ENCODE measurements at regions not wholly inside any gene's neighbourhood (a gene's known extent, or its start where the extent isn't known, plus 50 kb on each side); places are given as distances from the start of the nearest gene placed in this dataset.

DNA sequence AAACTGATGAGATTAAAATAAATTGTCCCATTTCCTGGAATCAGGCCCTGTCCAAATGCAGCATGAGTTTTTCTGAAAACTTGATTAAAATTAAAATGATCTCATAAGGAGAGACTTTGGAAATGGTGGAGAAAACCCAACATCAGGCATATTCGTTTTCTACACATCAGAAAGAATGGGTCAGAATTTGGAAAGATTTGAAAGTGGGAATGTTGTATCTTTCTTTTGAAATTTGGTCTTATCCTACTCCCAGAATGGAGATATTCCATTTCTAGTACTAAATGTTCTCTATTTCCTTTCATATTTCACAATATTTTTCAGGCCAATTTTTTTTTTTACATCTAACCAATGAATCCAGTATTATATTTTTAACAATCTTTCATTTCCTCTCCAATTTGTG lies 223.9 kb upstream of the RXFP2 start:
- H3K4me3 ChIP-seq (ENCODE audit: low read depth in 1 of 3, low read length in 3 of 3) = no peak overlapping the region
- no peak for TF ChIP-seq CTCF (IDR thresholded peaks at IDR 0.05; ENCODE audit: low read depth, low read length, missing input control)
- no peak for TF ChIP-seq REST (IDR thresholded peaks at IDR 0.05)
- TF ChIP-seq, protein P1, sequence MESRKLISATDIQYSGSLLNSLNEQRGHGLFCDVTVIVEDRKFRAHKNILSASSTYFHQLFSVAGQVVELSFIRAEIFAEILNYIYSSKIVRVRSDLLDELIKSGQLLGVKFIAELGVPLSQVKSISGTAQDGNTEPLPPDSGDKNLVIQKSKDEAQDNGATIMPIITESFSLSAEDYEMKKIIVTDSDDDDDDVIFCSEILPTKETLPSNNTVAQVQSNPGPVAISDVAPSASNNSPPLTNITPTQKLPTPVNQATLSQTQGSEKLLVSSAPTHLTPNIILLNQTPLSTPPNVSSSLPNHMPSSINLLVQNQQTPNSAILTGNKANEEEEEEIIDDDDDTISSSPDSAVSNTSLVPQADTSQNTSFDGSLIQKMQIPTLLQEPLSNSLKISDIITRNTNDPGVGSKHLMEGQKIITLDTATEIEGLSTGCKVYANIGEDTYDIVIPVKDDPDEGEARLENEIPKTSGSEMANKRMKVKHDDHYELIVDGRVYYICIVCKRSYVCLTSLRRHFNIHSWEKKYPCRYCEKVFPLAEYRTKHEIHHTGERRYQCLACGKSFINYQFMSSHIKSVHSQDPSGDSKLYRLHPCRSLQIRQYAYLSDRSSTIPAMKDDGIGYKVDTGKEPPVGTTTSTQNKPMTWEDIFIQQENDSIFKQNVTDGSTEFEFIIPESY (IDR thresholded peaks at IDR 0.05) = no peak
- no peak for TF ChIP-seq FOXA2 (IDR thresholded peaks at IDR 0.05)
- no peak for TF ChIP-seq HNF4G (IDR thresholded peaks at IDR 0.05)
- no peak for TF ChIP-seq MAX (IDR thresholded peaks at IDR 0.05)
- no peak for TF ChIP-seq SP1 (IDR thresholded peaks at IDR 0.05)
- no peak for TF ChIP-seq RAD21 (IDR thresholded peaks at IDR 0.05)
- TF ChIP-seq EGR1 (IDR thresholded peaks at IDR 0.05; ENCODE audit: low read depth in 2 of 2) = no peak
- no peaks in the 10 kb centered on the region for H3K4me1 ChIP-seq (ENCODE audit: control insufficient read depth in 4 of 4, insufficient read depth in 4 of 4, low read length in 3 of 4)
- no peak for DNase-seq (ENCODE audit: low spot score)
- WGBS = 71% methylated on average over 1 of the region's 1 CpG
- no peak overlapping the region for H3K27ac ChIP-seq (ENCODE audit: low read depth in 1 of 2, low read length in 2 of 2)
- peaks cover 0 to 6% (median 0%) of the 10 kb centered on the region in 4 donors for H3K27me3 ChIP-seq (ENCODE audit: control insufficient read depth in 4 of 4, insufficient read depth in 4 of 4, low read length in 3 of 4)
- H3K9ac ChIP-seq (ENCODE audit: low read depth in 1 of 2, low read length in 2 of 2) = no peak overlapping the region
- no peaks in the 10 kb centered on the region for H3K9me3 ChIP-seq (ENCODE audit: control insufficient read depth in 4 of 4, low read length in 3 of 4)
- H3K36me3 ChIP-seq (ENCODE audit: control insufficient read depth in 4 of 4, insufficient read depth in 3 of 4, low read depth in 1 of 4, low read length in 3 of 4) = no peaks in the 10 kb centered on the region

DNA sequence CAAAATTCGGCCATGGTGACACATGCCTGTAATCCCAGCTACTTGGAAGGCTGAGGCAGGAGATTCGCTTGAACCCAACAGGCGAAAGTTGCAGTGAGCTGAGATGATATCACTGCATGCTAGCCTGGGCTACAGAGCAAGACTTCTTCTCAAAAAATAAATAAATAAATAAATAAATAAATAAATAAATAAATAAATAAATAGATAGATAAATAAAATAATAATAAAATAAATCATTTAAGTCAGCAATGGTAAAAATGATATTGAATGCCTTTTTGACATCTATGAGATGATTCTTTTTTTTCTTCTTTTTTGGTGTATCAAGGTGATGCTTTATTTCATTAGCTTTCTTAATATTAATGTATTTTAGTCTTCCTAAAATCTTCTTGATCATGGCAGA lies 221.7 kb upstream of the RXFP2 start:
- H3K9ac ChIP-seq (ENCODE audit: low read depth in 1 of 2, low read length in 2 of 2) = no peak overlapping the region
- no peaks in the 10 kb centered on the region for H3K9me3 ChIP-seq (ENCODE audit: control insufficient read depth in 4 of 4, low read length in 3 of 4)
- H3K27ac ChIP-seq (ENCODE audit: low read depth in 1 of 2, low read length in 2 of 2) = no peak overlapping the region
- 90% methylated on average over 3 of the region's 3 CpGs for WGBS
- peaks cover 0 to 3% (median 0%) of the 10 kb centered on the region in 4 donors for H3K27me3 ChIP-seq (ENCODE audit: control insufficient read depth in 4 of 4, insufficient read depth in 4 of 4, low read length in 3 of 4)
- DNase-seq (ENCODE audit: low spot score) = no peak
- H3K4me1 ChIP-seq (ENCODE audit: control insufficient read depth in 4 of 4, insufficient read depth in 4 of 4, low read length in 3 of 4) = no peaks in the 10 kb centered on the region
- TF ChIP-seq REST (IDR thresholded peaks at IDR 0.05) (no peak), FOXA1 (IDR thresholded peaks at IDR 0.05) (no peak), HNF4G (IDR thresholded peaks at IDR 0.05) (no peak), RAD21 (IDR thresholded peaks at IDR 0.05) (no peak), NR2F2 (IDR thresholded peaks at IDR 0.05) (no peak), YY1 (IDR thresholded peaks at IDR 0.05) (no peak), SP1 (IDR thresholded peaks at IDR 0.05) (no peak), FOXA2 (IDR thresholded peaks at IDR 0.05) (no peak), ATF3 (IDR thresholded peaks at IDR 0.05) (no peak), TAF1 (conservative IDR thresholded peaks at IDR 0.05) (no peak), HNF4A (conservative IDR thresholded peaks at IDR 0.05) (no peak)
- no peak overlapping the region for H3K4me3 ChIP-seq (ENCODE audit: low read depth in 1 of 3, low read length in 3 of 3)
- no peaks in the 10 kb centered on the region for H3K36me3 ChIP-seq (ENCODE audit: control insufficient read depth in 4 of 4, insufficient read depth in 3 of 4, low read depth in 1 of 4, low read length in 3 of 4)
